H1 (cell line): ENCODE measurements at regions not wholly inside any gene's neighbourhood (a gene's known extent, or its start where the extent isn't known, plus 50 kb on each side); places are given as distances from the start of the nearest gene placed in this dataset.

ENCODE experiments used
- CTCF ChIA-PET: fragments of 300-600 bp; sonication (Branson Sonifier 250); formaldehyde crosslinking; loops from one replicate; lab custom pipeline; 2021; ENCODE audit not compliant: partially characterized antibody; lab: Charles Lee
- POLR2A ChIA-PET: fragments of 300-600 bp; sonication (Branson Sonifier 250); formaldehyde crosslinking; loops from one replicate; lab custom pipeline; 2021; ENCODE audit warnings: inconsistent platforms; ENCODE audit not compliant: partially characterized antibody; lab: Charles Lee
- DNase-seq, 2 experiments: peaks; one replicate each; pipeline versions ENCODE4 v3.0.0 to v3.0.0-alpha.2; 2010 to 2022; ENCODE audit warnings: low spot score in 2 of 2, low read depth in 1 of 2, mixed read lengths in 1 of 2
- FAIRE-seq: peaks from 2 replicates; lab custom pipeline; 2011; peaks lifted over from hg19 to GRCh38; lab: Jason Lieb, UNC
- H2AFZ ChIP-seq: 2 replicates; pipeline ENCODE4 v1.8.1; 2012; ENCODE audit warnings: low read length, inconsistent platforms
- H2AK5ac ChIP-seq: 2 replicates; pipeline ENCODE4 v1.6.1; 2013; ENCODE audit warnings: low read depth, low read length
- H2BK120ac ChIP-seq: replicated peaks from 2 replicates; pipeline ENCODE3; 2013; ENCODE audit warnings: low read depth, low read length, inconsistent platforms
- H2BK12ac ChIP-seq: 2 replicates; pipeline ENCODE4 v1.6.1; 2013; ENCODE audit warnings: low read depth, low read length
- H2BK15ac ChIP-seq: 2 replicates; pipeline ENCODE4 v1.6.1; 2013; ENCODE audit warnings: low read length
- H2BK20ac ChIP-seq: 2 replicates; pipeline ENCODE4 v1.6.1; 2013; ENCODE audit warnings: low read length
- H2BK5ac ChIP-seq: 2 replicates; pipeline ENCODE4 v1.6.1; 2013; ENCODE audit warnings: low read depth, low read length
- H3K14ac ChIP-seq: 2 replicates; pipeline ENCODE4 v1.6.1; 2013; ENCODE audit warnings: inconsistent platforms; ENCODE audit not compliant: insufficient read length
- H3K18ac ChIP-seq: 2 replicates; pipeline ENCODE4 v1.6.1; 2013; ENCODE audit warnings: low read length; ENCODE audit errors: extremely low read depth
- H3K23ac ChIP-seq: 2 replicates; pipeline ENCODE4 v1.6.1; 2013; ENCODE audit warnings: inconsistent platforms; ENCODE audit not compliant: insufficient read length
- H3K23me2 ChIP-seq: 2 replicates; pipeline ENCODE4 v1.6.1; 2013; ENCODE audit warnings: low read depth, low read length
- H3K27ac ChIP-seq: 2 replicates; pipeline ENCODE4 v1.6.1; 2011; ENCODE audit warnings: low read depth, low read length, inconsistent platforms
- H3K27me3 ChIP-seq, 4 experiments: replicated peaks in 1 of 4; 1 replicate in 1 of 4; 2 replicates in 3 of 4; pipeline versions ENCODE4 v1.6.1 to v1.8.1; 2011 to 2013; ENCODE audit warnings: low read length in 3 of 4, mild to moderate bottlenecking in 3 of 4, inconsistent platforms in 2 of 4, mixed read lengths in 2 of 4, moderate library complexity in 1 of 4; ENCODE audit not compliant: control insufficient read depth in 3 of 4, insufficient read depth in 3 of 4; ENCODE audit errors: extremely low read depth in 1 of 4
- H3K36me3 ChIP-seq, 4 experiments: 2 replicates each; pipeline versions ENCODE4 v1.6.1 to v1.8.1; 2011 to 2013; ENCODE audit warnings: mild to moderate bottlenecking in 4 of 4, low read length in 3 of 4, moderate library complexity in 2 of 4, control low read depth in 1 of 4, inconsistent platforms in 1 of 4; ENCODE audit not compliant: insufficient read depth in 4 of 4, control insufficient read depth in 2 of 4
- H3K4ac ChIP-seq: replicated peaks from 2 replicates; pipeline ENCODE3; 2013; ENCODE audit warnings: low read length, low read depth, mixed read lengths, inconsistent platforms; ENCODE audit not compliant: insufficient read length
- H3K4me1 ChIP-seq, 4 experiments: replicated peaks in 1 of 4; 1 replicate in 1 of 4; 2 replicates in 3 of 4; pipeline versions ENCODE4 v1.6.1 to v1.8.1; 2011 to 2013; ENCODE audit warnings: low read length in 3 of 4, inconsistent platforms in 2 of 4, mixed read lengths in 1 of 4; ENCODE audit not compliant: insufficient read depth in 4 of 4, control insufficient read depth in 3 of 4
- H3K4me2 ChIP-seq, 2 experiments: 2 replicates each; pipeline versions ENCODE4 v1.6.1 to v1.8.1; 2011 to 2013; ENCODE audit warnings: low read depth in 2 of 2, low read length in 2 of 2, control low read depth in 1 of 2, inconsistent platforms in 1 of 2, mild to moderate bottlenecking in 1 of 2; ENCODE audit not compliant: insufficient read depth in 1 of 2
- H3K4me3 ChIP-seq, 4 experiments: fragments of 200-600, 300-600 bp in 1 of 4; sonication (generic), shearing (Covaris generic), sonication (Bioruptor Twin) in 1 of 4; 2 replicates each; pipeline versions ENCODE4 v1.5.1 to v1.8.1; 2011 to 2016; ENCODE audit warnings: low read length in 4 of 4, low read depth in 3 of 4, control low read depth in 2 of 4, inconsistent platforms in 2 of 4, mild to moderate bottlenecking in 2 of 4, mixed read lengths in 1 of 4, moderate library complexity in 1 of 4; ENCODE audit not compliant: insufficient read depth in 2 of 4; ENCODE audit errors: extremely low read depth in 1 of 4
- H3K56ac ChIP-seq: replicated peaks from 2 replicates; pipeline ENCODE3; 2013; ENCODE audit warnings: low read depth, mild to moderate bottlenecking, mixed read lengths, low read length, inconsistent platforms; ENCODE audit not compliant: insufficient read length
- H3K79me1 ChIP-seq: 2 replicates; pipeline ENCODE4 v1.6.1; 2013; ENCODE audit warnings: low read depth, low read length, control low read depth
- H3K79me2 ChIP-seq, 2 experiments: 2 replicates each; pipeline versions ENCODE4 v1.6.1 to v1.8.1; 2012 to 2013; ENCODE audit warnings: low read length in 2 of 2, mild to moderate bottlenecking in 2 of 2, inconsistent platforms in 1 of 2; ENCODE audit not compliant: insufficient read depth in 2 of 2, control insufficient read depth in 1 of 2
- H3K9ac ChIP-seq, 4 experiments: replicated peaks in 1 of 4; 1 replicate in 1 of 4; 2 replicates in 3 of 4; pipeline versions ENCODE4 v1.6.1 to v1.8.1; 2011 to 2013; ENCODE audit warnings: low read depth in 3 of 4, low read length in 3 of 4, control low read depth in 2 of 4, mild to moderate bottlenecking in 2 of 4, moderate library complexity in 2 of 4, inconsistent platforms in 1 of 4; ENCODE audit errors: extremely low read depth in 1 of 4
- H3K9me3 ChIP-seq, 2 experiments: 2 replicates each; pipeline versions ENCODE4 v1.6.1 to v1.8.1; 2012 to 2013; ENCODE audit warnings: mild to moderate bottlenecking in 2 of 2, moderate library complexity in 2 of 2, control low read depth in 1 of 2, inconsistent platforms in 1 of 2, low read depth in 1 of 2, low read length in 1 of 2, mixed read lengths in 1 of 2; ENCODE audit not compliant: insufficient read depth in 2 of 2
- H4K20me1 ChIP-seq, 2 experiments: replicated peaks in 1 of 2; 2 replicates each; pipeline versions ENCODE3 to v1.8.1; 2011 to 2013; ENCODE audit warnings: inconsistent platforms in 2 of 2, low read length in 2 of 2, mild to moderate bottlenecking in 1 of 2; ENCODE audit not compliant: insufficient read depth in 2 of 2, control insufficient read depth in 1 of 2
- H4K5ac ChIP-seq: 2 replicates; pipeline ENCODE4 v1.6.1; 2013; ENCODE audit warnings: low read length, low read depth, mixed read lengths, inconsistent platforms; ENCODE audit not compliant: insufficient read length
- H4K8ac ChIP-seq: 2 replicates; pipeline ENCODE4 v1.8.0; 2013; ENCODE audit warnings: mild to moderate bottlenecking, moderate library complexity, low read length, inconsistent platforms; ENCODE audit not compliant: insufficient read depth; ENCODE audit errors: extremely low read depth
- H4K91ac ChIP-seq: replicated peaks from 2 replicates; pipeline ENCODE3; 2013; ENCODE audit warnings: low read length, mixed read lengths, inconsistent platforms; ENCODE audit not compliant: insufficient read length
- BCL11A ChIP-seq, 2 experiments: IDR thresholded peaks; one replicate each; pipeline ENCODE4 v1.6.1; 2011; ENCODE audit warnings: low read depth in 2 of 2, low read length in 2 of 2, mild to moderate bottlenecking in 2 of 2
- CREB1 ChIP-seq: IDR thresholded peaks from 2 replicates; pipeline ENCODE4 v1.6.1; 2012; ENCODE audit warnings: inconsistent platforms
- CTBP2 ChIP-seq: IDR thresholded peaks from 2 replicates; pipeline ENCODE4 v1.7.0; 2011; ENCODE audit warnings: borderline replicate concordance, mild to moderate bottlenecking, moderate library complexity, mixed read lengths, low read length; ENCODE audit not compliant: insufficient read depth, insufficient read length
- E2F6 ChIP-seq: IDR thresholded peaks from 2 replicates; pipeline ENCODE4 v1.6.1; 2012; ENCODE audit warnings: inconsistent platforms
- EGR1 ChIP-seq: IDR thresholded peaks from 2 replicates; pipeline ENCODE4 v1.6.1; 2011; ENCODE audit warnings: low read depth, low read length, borderline replicate concordance
- HDAC2 ChIP-seq, 2 experiments: fragments of 300-600 bp in 1 of 2; sonication (generic) in 1 of 2; IDR thresholded peaks; 2 replicates each; pipeline ENCODE4 v1.6.1; 2011 to 2012; ENCODE audit warnings: low read depth in 2 of 2, low read length in 2 of 2, mild to moderate bottlenecking in 2 of 2, moderate library complexity in 2 of 2, borderline replicate concordance in 1 of 2, inconsistent platforms in 1 of 2
- JUN ChIP-seq: IDR thresholded peaks from 2 replicates; pipeline ENCODE4 v1.6.1; 2011; ENCODE audit warnings: low read depth, mild to moderate bottlenecking, improper control_type of control experiment, low read length
- KDM1A ChIP-seq: fragments of 200-600, 300-600 bp; sonication (generic); IDR thresholded peaks from 2 replicates; pipeline ENCODE4 v1.7.1; 2016; ENCODE audit warnings: mild to moderate bottlenecking, low read length, borderline replicate concordance
- RBBP5 ChIP-seq: IDR thresholded peaks from 2 replicates; pipeline ENCODE4 v1.7.1; 2012; ENCODE audit warnings: low read depth, mild to moderate bottlenecking, inconsistent platforms, low read length, moderate library complexity, borderline replicate concordance
- RNF2 ChIP-seq: fragments of 200-900, 300-1000 bp; sonication (generic); IDR thresholded peaks from 2 replicates; pipeline ENCODE4 v1.7.1; 2016; ENCODE audit warnings: borderline replicate concordance, low read depth, mild to moderate bottlenecking, antibody characterized with exemption, low read length; ENCODE audit not compliant: poor library complexity, severe bottlenecking; ENCODE audit errors: missing control alignments
- RXRA ChIP-seq: IDR thresholded peaks from 2 replicates; pipeline ENCODE4 v1.6.1; 2011; ENCODE audit warnings: low read depth, mild to moderate bottlenecking, low read length, moderate library complexity; ENCODE audit not compliant: insufficient read depth
- SIX5 ChIP-seq: IDR thresholded peaks from 2 replicates; pipeline ENCODE4 v1.6.1; 2011; ENCODE audit warnings: mild to moderate bottlenecking, low read depth, low read length
- TAF1 ChIP-seq: IDR thresholded peaks from 2 replicates; pipeline ENCODE4 v1.6.1; 2011; ENCODE audit warnings: mild to moderate bottlenecking, low read depth, low read length
- ZNF274 ChIP-seq: IDR thresholded peaks from 2 replicates; pipeline ENCODE4 v1.7.0; 2012; ENCODE audit warnings: low read length, borderline replicate concordance; ENCODE audit errors: extremely low read depth
- WGBS, 2 experiments: shearing (Covaris generic) in 1 of 2; methylation state at CpG; one replicate each; pipeline versions ENCODE4 v1.1.6 to v1.1.7; 2013 to 2015; ENCODE audit warnings: low lambda C conversion rate in 2 of 2, mixed read lengths in 2 of 2, inconsistent platforms in 1 of 2, low coverage in 1 of 2, missing lambda C conversion rate in 1 of 2; ENCODE audit not compliant: insufficient replicate concordance in 2 of 2, insufficient coverage in 1 of 2, insufficient read length in 1 of 2; ENCODE audit errors: extremely low coverage in 1 of 2, missing lambda C conversion rate in 1 of 2; 5-methylcytosine and 5-hydroxymethylcytosine counted together

- Histone ChIP-seq H2BK15ac (no peak overlapping the region), H2BK120ac (no peak overlapping the region), H3K4me1 (no peaks in the 10 kb centered on the region), H2AFZ (no peak overlapping the region), H2BK5ac (no peak overlapping the region), H3K4ac (no peak overlapping the region), H4K8ac (no peak overlapping the region), H3K79me1 (no peaks in the 10 kb centered on the region), H2AK5ac (no peak overlapping the region), H3K79me2 (no peaks in the 10 kb centered on the region), H3K23me2 (no peaks in the 10 kb centered on the region), H4K20me1 (no peaks in the 10 kb centered on the region), H3K27me3 (no peaks in the 10 kb centered on the region), H3K4me3 (no peak overlapping the region), H4K5ac (no peak overlapping the region), H3K27ac (no peak overlapping the region), H3K36me3 (no peaks in the 10 kb centered on the region), H3K14ac (no peak overlapping the region), H3K9ac (no peak overlapping the region), H2BK20ac (no peak overlapping the region), H3K56ac (no peak overlapping the region), H3K18ac (no peak overlapping the region), H3K9me3 (no peaks in the 10 kb centered on the region), H4K91ac (no peak overlapping the region), H2BK12ac (no peak overlapping the region), H3K23ac (no peak overlapping the region), H3K4me2 (no peak overlapping the region)
- FAIRE-seq (no peak), DNase-seq (no peak)
- POLR2A ChIA-PET = no interaction called here
- CTCF ChIA-PET = interaction anchor here (1.4 kb wide), 1 partner anchor 8 kb away, joined by 4 read pairs; no protein-coding TSS in a partner anchor
- 90% methylated on average over 2 of the region's 2 CpGs; no CpG with 5 or more reads in 1 of the 2 experiments for WGBS, 2 experiments
- TF ChIP-seq CREB1 (no peak), CTBP2 (no peak), SIX5 (no peak), ZNF274 (no peak), EGR1 (no peak), TAF1 (no peak), RNF2 (no peak), JUN (no peak), RBBP5 (no peak), BCL11A (IDR thresholded peaks at IDR 0.05; ENCODE audit: low read depth in 2 of 2, low read length in 2 of 2) (no peak), KDM1A (no peak), HDAC2 (IDR thresholded peaks at IDR 0.05; ENCODE audit: borderline replicate concordance in 1 of 2, low read depth in 2 of 2, low read length in 2 of 2) (no peak), E2F6 (no peak), RXRA (no peak)
Observed at GRCh38 chr5:159792180-159792579, 124.1 kb upstream of the ADRA1B start.
